Esophagus muscularis mucosa (tissue), 4 donors: ENCODE measurements at regions not wholly inside any gene's neighbourhood (a gene's known extent, or its start where the extent isn't known, plus 50 kb on each side); places are given as distances from the start of the nearest gene placed in this dataset.

Experiments
- EP300 ChIP-seq: sonication (generic); formaldehyde crosslinking; IDR thresholded peaks from one replicate; pipeline ENCODE4 v1.6.1; 2017; ENCODE audit warnings: antibody characterized with exemption
- POLR2A ChIP-seq: fragments of 450-650 bp; IDR thresholded peaks from one replicate; pipeline ENCODE4 v1.6.1; 2017; ENCODE audit warnings: antibody characterized with exemption, moderate library complexity, mild to moderate bottlenecking, low read depth
- POLR2AphosphoS5 ChIP-seq, 2 donors: sonication (generic); formaldehyde crosslinking; IDR thresholded peaks; one replicate each; pipeline ENCODE4 v1.6.1; 2017; ENCODE audit warnings: antibody characterized with exemption in 2 of 2
- TF ChIP-seq, protein P1 (sequence below), 3 experiments: fragments of 200-600 bp in 2 of 3; fragments of 450-650 bp in 1 of 3; sonication (generic) in 2 of 3; IDR thresholded peaks; one replicate each; pipeline ENCODE4 v1.5.1; 2017 to 2019; ENCODE audit warnings: antibody characterized with exemption in 3 of 3, mild to moderate bottlenecking in 2 of 3, moderate library complexity in 1 of 3

GRCh38 chr11:115644856-115645255, 140.6 kb upstream of the CADM1 start:
- TF ChIP-seq EP300 = no peak
- TF ChIP-seq, protein P1, sequence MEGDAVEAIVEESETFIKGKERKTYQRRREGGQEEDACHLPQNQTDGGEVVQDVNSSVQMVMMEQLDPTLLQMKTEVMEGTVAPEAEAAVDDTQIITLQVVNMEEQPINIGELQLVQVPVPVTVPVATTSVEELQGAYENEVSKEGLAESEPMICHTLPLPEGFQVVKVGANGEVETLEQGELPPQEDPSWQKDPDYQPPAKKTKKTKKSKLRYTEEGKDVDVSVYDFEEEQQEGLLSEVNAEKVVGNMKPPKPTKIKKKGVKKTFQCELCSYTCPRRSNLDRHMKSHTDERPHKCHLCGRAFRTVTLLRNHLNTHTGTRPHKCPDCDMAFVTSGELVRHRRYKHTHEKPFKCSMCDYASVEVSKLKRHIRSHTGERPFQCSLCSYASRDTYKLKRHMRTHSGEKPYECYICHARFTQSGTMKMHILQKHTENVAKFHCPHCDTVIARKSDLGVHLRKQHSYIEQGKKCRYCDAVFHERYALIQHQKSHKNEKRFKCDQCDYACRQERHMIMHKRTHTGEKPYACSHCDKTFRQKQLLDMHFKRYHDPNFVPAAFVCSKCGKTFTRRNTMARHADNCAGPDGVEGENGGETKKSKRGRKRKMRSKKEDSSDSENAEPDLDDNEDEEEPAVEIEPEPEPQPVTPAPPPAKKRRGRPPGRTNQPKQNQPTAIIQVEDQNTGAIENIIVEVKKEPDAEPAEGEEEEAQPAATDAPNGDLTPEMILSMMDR (IDR thresholded peaks at IDR 0.05) = no peak
- no peak for TF ChIP-seq POLR2AphosphoS5 (IDR thresholded peaks at IDR 0.05)
- TF ChIP-seq POLR2A = no peak
